Thyroid gland (tissue), 4 donors: ENCODE measurements at regions not wholly inside any gene's neighbourhood (a gene's known extent, or its start where the extent isn't known, plus 50 kb on each side); places are given as distances from the start of the nearest gene placed in this dataset.

Experiments used
- DNase-seq, 2 donors: peaks; one replicate each; pipeline ENCODE4 v3.0.0-alpha.2; 2019
- H3K27ac ChIP-seq, 3 donors: fragments of 200-600 bp; sonication (generic); 1 replicate in 2 of 3; 2 replicates in 1 of 3; pipeline ENCODE4 v1.5.1; 2016 to 2019; ENCODE audit warnings: mild to moderate bottlenecking in 1 of 3, moderate library complexity in 1 of 3
- H3K27me3 ChIP-seq: fragments of 200-600 bp; sonication (generic); one replicate; pipeline ENCODE4 v1.5.1; 2019
- H3K36me3 ChIP-seq, 2 donors: fragments of 200-600 bp; sonication (generic); one replicate each; pipeline ENCODE4 v1.5.1; 2016 to 2019
- H3K4me1 ChIP-seq, 2 donors: fragments of 200-600 bp; sonication (generic); one replicate each; pipeline ENCODE4 v1.5.1; 2017 to 2019
- H3K4me3 ChIP-seq, 3 donors: fragments of 200-600 bp; sonication (generic); replicated peaks in 1 of 3; 1 replicate in 2 of 3; 2 replicates in 1 of 3; pipeline ENCODE4 v1.5.1; 2016; ENCODE audit warnings: mild to moderate bottlenecking in 1 of 3
- H3K9me3 ChIP-seq: fragments of 200-600 bp; sonication (generic); one replicate; pipeline ENCODE4 v1.5.1; 2017
- POLR2A ChIP-seq, 2 donors: fragments of 450-650 bp; IDR thresholded peaks; one replicate each; pipeline ENCODE4 v1.6.1; 2017; ENCODE audit warnings: antibody characterized with exemption in 2 of 2, mild to moderate bottlenecking in 2 of 2, moderate library complexity in 1 of 2
- WGBS, 2 donors: methylation state at CpG; one replicate each; pipeline ENCODE4 v1.1.5; 2017; 5-methylcytosine and 5-hydroxymethylcytosine counted together
- intact Hi-C: fragments of 100-400 bp; cut with DNase I; formaldehyde crosslinking; loops from one replicate; pipeline ENCODE4 v1.15.1; 2023
- TF ChIP-seq, protein P1 (sequence below), 6 experiments: fragments of 200-600 bp in 3 of 6; fragments of 450-650 bp in 3 of 6; sonication (generic) in 3 of 6; IDR thresholded peaks; one replicate each; pipeline ENCODE4 v1.5.1; 2016 to 2019; ENCODE audit warnings: antibody characterized with exemption in 6 of 6, mild to moderate bottlenecking in 2 of 6, inconsistent platforms in 1 of 6, moderate library complexity in 1 of 6

DNA sequence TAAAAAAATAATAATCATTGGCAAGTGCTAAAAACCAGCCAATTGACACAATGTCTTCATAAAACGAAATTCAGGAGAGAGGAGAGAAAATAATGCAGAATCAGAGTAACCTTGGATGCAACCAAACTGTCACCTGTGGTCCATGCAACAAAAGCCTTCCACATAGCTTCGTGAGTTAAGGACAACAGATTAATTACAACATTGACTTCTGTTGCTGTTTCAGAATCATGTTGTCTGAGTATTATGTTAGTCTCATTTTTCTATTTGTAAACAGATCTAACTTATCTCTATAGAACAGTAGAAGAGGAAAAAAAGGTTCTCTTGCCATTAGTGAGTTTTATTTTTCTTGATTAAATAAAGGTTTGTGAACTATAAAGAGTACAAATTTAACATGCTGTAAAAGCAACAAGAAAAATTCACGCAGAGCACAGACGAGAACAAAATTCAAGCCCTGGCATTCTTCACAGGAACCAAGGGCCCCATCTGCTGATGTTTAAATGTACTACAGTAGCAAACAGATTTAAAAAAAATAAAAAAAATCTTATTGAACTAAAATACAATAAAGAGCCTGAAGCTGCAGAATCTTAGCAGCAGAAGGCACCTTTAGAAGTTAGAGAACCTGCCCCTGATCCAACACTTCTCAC, 381.1 kb upstream of the PKN2 start:
- DNase-seq, result peak; percentile 25 to 27
- WGBS, 2 donors, result 28 to 29% methylated on average over 4 of the region's 4 CpGs
- H3K27me3 ChIP-seq, result no peaks in the 10 kb centered on the region
- no peaks in the 10 kb centered on the region for H3K4me1 ChIP-seq
- TF ChIP-seq POLR2A (IDR thresholded peaks at IDR 0.05), result no peak
- TF ChIP-seq, protein P1, sequence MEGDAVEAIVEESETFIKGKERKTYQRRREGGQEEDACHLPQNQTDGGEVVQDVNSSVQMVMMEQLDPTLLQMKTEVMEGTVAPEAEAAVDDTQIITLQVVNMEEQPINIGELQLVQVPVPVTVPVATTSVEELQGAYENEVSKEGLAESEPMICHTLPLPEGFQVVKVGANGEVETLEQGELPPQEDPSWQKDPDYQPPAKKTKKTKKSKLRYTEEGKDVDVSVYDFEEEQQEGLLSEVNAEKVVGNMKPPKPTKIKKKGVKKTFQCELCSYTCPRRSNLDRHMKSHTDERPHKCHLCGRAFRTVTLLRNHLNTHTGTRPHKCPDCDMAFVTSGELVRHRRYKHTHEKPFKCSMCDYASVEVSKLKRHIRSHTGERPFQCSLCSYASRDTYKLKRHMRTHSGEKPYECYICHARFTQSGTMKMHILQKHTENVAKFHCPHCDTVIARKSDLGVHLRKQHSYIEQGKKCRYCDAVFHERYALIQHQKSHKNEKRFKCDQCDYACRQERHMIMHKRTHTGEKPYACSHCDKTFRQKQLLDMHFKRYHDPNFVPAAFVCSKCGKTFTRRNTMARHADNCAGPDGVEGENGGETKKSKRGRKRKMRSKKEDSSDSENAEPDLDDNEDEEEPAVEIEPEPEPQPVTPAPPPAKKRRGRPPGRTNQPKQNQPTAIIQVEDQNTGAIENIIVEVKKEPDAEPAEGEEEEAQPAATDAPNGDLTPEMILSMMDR (IDR thresholded peaks at IDR 0.05), result peak in 5 of 6 experiments; percentile 26 to 76 (median 64)
- no peak overlapping the region for H3K27ac ChIP-seq
- no peaks in the 10 kb centered on the region for H3K36me3 ChIP-seq
- no peaks in the 10 kb centered on the region for H3K9me3 ChIP-seq
- intact Hi-C loops, result loop anchor here (5.0 kb wide), 1 partner anchor 1011 kb away; no protein-coding TSS in a partner anchor
- no peak overlapping the region for H3K4me3 ChIP-seq

DNA sequence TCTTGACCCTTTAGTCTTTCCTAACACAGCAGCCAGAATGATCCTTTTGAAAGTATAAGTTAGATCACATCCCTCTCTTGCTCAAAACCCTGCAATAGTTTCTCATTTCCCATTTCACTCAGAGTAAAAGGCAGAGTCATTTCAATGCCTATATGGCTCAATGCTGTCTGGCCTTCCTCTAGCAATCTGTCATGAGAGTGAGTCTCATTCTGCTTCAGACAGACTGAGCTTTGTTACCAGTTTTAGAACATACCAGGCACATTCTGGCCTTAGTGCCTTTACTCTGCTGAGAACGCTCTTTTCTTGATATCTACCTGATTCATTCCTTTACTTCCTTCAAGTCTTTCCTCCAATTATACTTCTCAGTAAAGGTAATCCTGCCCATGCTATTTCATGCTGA, 372.8 kb upstream of the PKN2 start:
- Histone ChIP-seq H3K36me3 (no peaks in the 10 kb centered on the region), H3K4me3 (no peak overlapping the region), H3K9me3 (no peaks in the 10 kb centered on the region), H3K27ac (no peak overlapping the region), H3K27me3 (no peaks in the 10 kb centered on the region), H3K4me1 (no peaks in the 10 kb centered on the region)
- intact Hi-C loops, result no loop called here
- WGBS, 2 donors, result 89 to 90% methylated on average over 1 of the region's 1 CpG
- TF ChIP-seq POLR2A (IDR thresholded peaks at IDR 0.05), result no peak
- TF ChIP-seq, protein P1 (IDR thresholded peaks at IDR 0.05), result no peak
- no peak for DNase-seq

DNA sequence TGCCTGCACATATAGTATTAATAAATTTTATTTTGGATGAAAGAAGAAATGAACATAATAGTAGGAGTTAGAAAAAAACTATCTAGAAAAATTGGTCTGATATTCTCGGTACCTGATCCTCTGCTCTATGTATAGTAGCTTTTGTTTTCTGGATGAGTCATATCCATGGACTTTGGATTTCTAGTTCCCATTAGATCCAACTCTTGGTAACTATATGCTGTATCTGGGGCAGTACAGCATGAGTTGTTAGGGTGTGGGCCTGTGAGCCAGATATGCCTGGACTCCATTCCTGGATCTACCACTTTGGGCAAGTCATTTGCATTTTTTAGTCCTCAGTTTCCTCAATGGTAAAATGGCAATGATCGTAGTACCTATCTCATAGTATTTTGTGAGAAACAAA, 372.2 kb upstream of the PKN2 start:
- no peaks in the 10 kb centered on the region for H3K9me3 ChIP-seq
- no peaks in the 10 kb centered on the region for H3K4me1 ChIP-seq
- 91 to 94% methylated on average over 2 of the region's 2 CpGs for WGBS, 2 donors
- H3K27me3 ChIP-seq, result no peaks in the 10 kb centered on the region
- H3K4me3 ChIP-seq, result no peak overlapping the region
- intact Hi-C loops, result no loop called here
- TF ChIP-seq, protein P1 (IDR thresholded peaks at IDR 0.05), result no peak
- TF ChIP-seq POLR2A (IDR thresholded peaks at IDR 0.05), result no peak
- no peak for DNase-seq
- no peaks in the 10 kb centered on the region for H3K36me3 ChIP-seq
- no peak overlapping the region for H3K27ac ChIP-seq

DNA sequence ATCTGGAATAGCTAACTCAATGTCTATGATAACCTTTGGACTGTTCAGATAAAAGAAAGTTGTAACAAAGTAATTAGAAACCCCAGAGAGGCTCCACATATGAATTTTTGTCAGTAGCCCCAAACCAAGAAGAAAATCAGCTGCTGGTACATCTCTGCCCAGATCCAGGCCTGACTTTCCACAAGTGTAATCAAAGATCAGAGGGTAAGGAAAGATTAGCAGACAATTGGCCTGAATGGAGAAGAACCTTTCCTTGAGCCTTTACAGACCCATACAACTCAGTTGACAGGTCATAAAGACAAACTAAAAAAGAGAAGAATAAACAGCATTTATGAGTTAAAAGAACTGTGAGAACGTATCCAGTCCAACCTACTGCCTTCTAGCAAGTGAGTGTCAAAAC, 366.7 kb upstream of the PKN2 start:
- TF ChIP-seq, protein P1 (IDR thresholded peaks at IDR 0.05), result no peak
- no peak for TF ChIP-seq POLR2A (IDR thresholded peaks at IDR 0.05)
- WGBS, 2 donors, result 81 to 84% methylated on average over 1 of the region's 1 CpG
- Histone ChIP-seq H3K4me3 (no peak overlapping the region), H3K27ac (no peak overlapping the region), H3K27me3 (no peaks in the 10 kb centered on the region), H3K9me3 (no peaks in the 10 kb centered on the region), H3K36me3 (no peaks in the 10 kb centered on the region), H3K4me1 (no peaks in the 10 kb centered on the region)
- no peak for DNase-seq
- intact Hi-C loops, result no loop called here

DNA sequence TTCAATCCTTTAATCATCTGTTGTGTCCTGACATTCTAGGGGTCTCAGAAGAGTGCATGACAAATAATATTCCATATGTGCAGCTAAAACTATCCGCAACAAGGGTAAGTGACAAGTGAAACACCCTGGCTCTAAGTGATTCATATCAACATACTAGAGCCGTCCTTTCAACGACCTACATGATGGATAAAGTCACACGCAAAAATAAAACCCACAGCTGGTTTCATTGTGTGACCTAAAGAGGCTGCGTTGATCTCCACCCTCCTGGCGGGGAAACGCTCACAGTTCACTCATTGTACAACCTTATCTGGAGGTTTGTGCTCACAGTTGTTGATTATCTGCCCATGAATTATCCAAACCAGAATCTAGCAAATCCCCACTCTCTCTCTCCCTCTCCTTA, 365.3 kb upstream of the PKN2 start:
- Histone ChIP-seq H3K36me3 (no peaks in the 10 kb centered on the region), H3K9me3 (no peaks in the 10 kb centered on the region), H3K27me3 (no peaks in the 10 kb centered on the region), H3K4me1 (no peaks in the 10 kb centered on the region), H3K27ac (no peak overlapping the region), H3K4me3 (no peak overlapping the region)
- intact Hi-C loops, result no loop called here
- 86 to 90% methylated on average over 7 of the region's 7 CpGs for WGBS, 2 donors
- no peak for DNase-seq
- no peak for TF ChIP-seq POLR2A (IDR thresholded peaks at IDR 0.05)
- TF ChIP-seq, protein P1 (IDR thresholded peaks at IDR 0.05), result no peak
